ENCODE measurements at regions not wholly inside any gene's neighbourhood (a gene's known extent, or its start where the extent isn't known, plus 50 kb on each side); places are given as distances from the start of the nearest gene placed in this dataset.
"Not testable (repeated sequence)": the region's sequence is repeated elsewhere in the genome, so short reads cannot be mapped to it uniquely, and the experiment has no call there.

- no CpG with 5 or more reads among the region's 4 CpGs for WGBS, 2 donors (ENCODE audit: extremely low coverage in 2 of 2, insufficient read length in 2 of 2, insufficient replicate concordance in 1 of 2)
- Histone ChIP-seq H3K27me3 (ENCODE audit: control insufficient read depth in 3 of 3, insufficient read depth in 3 of 3, low read depth in 1 of 3, low read length in 3 of 3) (no peaks in the 10 kb centered on the region), H2BK12ac (ENCODE audit: low read length) (no peak overlapping the region), H2BK15ac (ENCODE audit: low read length) (no peak overlapping the region), H3K36me3 (replicated peaks in 1 of 2; ENCODE audit: control insufficient read depth in 2 of 2, insufficient read depth in 2 of 2, low read length in 2 of 2) (no peaks in the 10 kb centered on the region), H3K4me1 (ENCODE audit: control insufficient read depth in 2 of 2, insufficient read depth in 1 of 2, low read depth in 1 of 2, low read length in 2 of 2) (no peaks in the 10 kb centered on the region), H4K91ac (ENCODE audit: low read depth, low read length, poor library complexity) (no peak overlapping the region), H2AFZ (ENCODE audit: low read length) (no peak overlapping the region), H3K23ac (ENCODE audit: low read depth, low read length, poor library complexity) (no peak overlapping the region), H3K4me2 (ENCODE audit: insufficient read depth, low read length, poor library complexity, severe bottlenecking) (no peak overlapping the region), H3K9ac (ENCODE audit: low read depth, low read length, poor library complexity) (no peak overlapping the region), H3K9me3 (replicated peaks in 1 of 2; ENCODE audit: control insufficient read depth in 2 of 2, insufficient read depth in 1 of 2, low read depth in 1 of 2, low read length in 2 of 2) (no peaks in the 10 kb centered on the region), H3K79me1 (ENCODE audit: low read depth, low read length) (no peaks in the 10 kb centered on the region), H2AK5ac (ENCODE audit: low read depth, low read length) (no peak overlapping the region), H2BK120ac (ENCODE audit: low read depth, low read length) (no peak overlapping the region), H3K4me3 (ENCODE audit: low read length in 2 of 2) (no peak overlapping the region), H3K18ac (ENCODE audit: low read length) (no peak overlapping the region), H2BK5ac (ENCODE audit: low read length) (no peak overlapping the region), H3K27ac (replicated peaks; ENCODE audit: low read length) (no peak overlapping the region), H3K4ac (ENCODE audit: low read length) (no peak overlapping the region), H4K8ac (ENCODE audit: low read depth, low read length) (no peak overlapping the region), H3K14ac (ENCODE audit: low read length) (no peak overlapping the region)
- no peak for DNase-seq (ENCODE audit: low spot score)
Observed at GRCh38 chr11:81792416-81792815, 941.2 kb downstream of the FAM181B start.

- H2BK15ac ChIP-seq (ENCODE audit: low read length) = no peak overlapping the region
- H3K27me3 ChIP-seq (ENCODE audit: control insufficient read depth in 3 of 3, insufficient read depth in 3 of 3, low read depth in 1 of 3, low read length in 3 of 3) = no peaks in the 10 kb centered on the region
- no peak overlapping the region for H3K4me2 ChIP-seq (ENCODE audit: insufficient read depth, low read length, poor library complexity, severe bottlenecking)
- WGBS, 2 donors (ENCODE audit: extremely low coverage in 2 of 2, insufficient read length in 2 of 2, insufficient replicate concordance in 1 of 2) = no CpG with 5 or more reads among the region's 1 CpG
- no peak overlapping the region for H3K23ac ChIP-seq (ENCODE audit: low read depth, low read length, poor library complexity)
- H3K27ac ChIP-seq (replicated peaks; ENCODE audit: low read length) = no peak overlapping the region
- no peak for DNase-seq (ENCODE audit: low spot score)
- H3K14ac ChIP-seq (ENCODE audit: low read length) = no peak overlapping the region
- H3K4ac ChIP-seq (ENCODE audit: low read length) = no peak overlapping the region
- H2AFZ ChIP-seq (ENCODE audit: low read length) = no peak overlapping the region
- H3K18ac ChIP-seq (ENCODE audit: low read length) = no peak overlapping the region
- no peak overlapping the region for H3K9ac ChIP-seq (ENCODE audit: low read depth, low read length, poor library complexity)
- no peak overlapping the region for H4K91ac ChIP-seq (ENCODE audit: low read depth, low read length, poor library complexity)
- no peaks in the 10 kb centered on the region for H3K9me3 ChIP-seq (replicated peaks in 1 of 2; ENCODE audit: control insufficient read depth in 2 of 2, insufficient read depth in 1 of 2, low read depth in 1 of 2, low read length in 2 of 2)
- H2BK120ac ChIP-seq (ENCODE audit: low read depth, low read length) = no peak overlapping the region
- H2BK12ac ChIP-seq (ENCODE audit: low read length) = no peak overlapping the region
- no peaks in the 10 kb centered on the region for H3K4me1 ChIP-seq (ENCODE audit: control insufficient read depth in 2 of 2, insufficient read depth in 1 of 2, low read depth in 1 of 2, low read length in 2 of 2)
- H3K4me3 ChIP-seq (ENCODE audit: low read length in 2 of 2) = no peak overlapping the region
- H2BK5ac ChIP-seq (ENCODE audit: low read length) = no peak overlapping the region
- H2AK5ac ChIP-seq (ENCODE audit: low read depth, low read length) = no peak overlapping the region
- H3K79me1 ChIP-seq (ENCODE audit: low read depth, low read length) = no peaks in the 10 kb centered on the region
- no peak overlapping the region for H4K8ac ChIP-seq (ENCODE audit: low read depth, low read length)
- H3K36me3 ChIP-seq (replicated peaks in 1 of 2; ENCODE audit: control insufficient read depth in 2 of 2, insufficient read depth in 2 of 2, low read length in 2 of 2) = no peaks in the 10 kb centered on the region
Observed at GRCh38 chr11:81787584-81788049, 946.0 kb downstream of the FAM181B start.

GRCh38 chr11:81772166-81772565 is 961.5 kb downstream of the FAM181B start:
- no peak overlapping the region for H2AK5ac ChIP-seq (ENCODE audit: low read depth, low read length)
- H4K91ac ChIP-seq (ENCODE audit: low read depth, low read length, poor library complexity) = no peak overlapping the region
- H2AFZ ChIP-seq (ENCODE audit: low read length) = no peak overlapping the region
- H3K9ac ChIP-seq (ENCODE audit: low read depth, low read length, poor library complexity) = no peak overlapping the region
- H3K27me3 ChIP-seq (ENCODE audit: control insufficient read depth in 3 of 3, insufficient read depth in 3 of 3, low read depth in 1 of 3, low read length in 3 of 3) = no peaks in the 10 kb centered on the region
- no peak overlapping the region for H3K23ac ChIP-seq (ENCODE audit: low read depth, low read length, poor library complexity)
- H3K9me3 ChIP-seq (replicated peaks in 1 of 2; ENCODE audit: control insufficient read depth in 2 of 2, insufficient read depth in 1 of 2, low read depth in 1 of 2, low read length in 2 of 2) = no peaks in the 10 kb centered on the region
- H3K4me3 ChIP-seq (ENCODE audit: low read length in 2 of 2) = no peak overlapping the region
- no CpG with 5 or more reads among the region's 3 CpGs for WGBS, 2 donors (ENCODE audit: extremely low coverage in 2 of 2, insufficient read length in 2 of 2, insufficient replicate concordance in 1 of 2)
- H2BK120ac ChIP-seq (ENCODE audit: low read depth, low read length) = no peak overlapping the region
- no peaks in the 10 kb centered on the region for H3K36me3 ChIP-seq (replicated peaks in 1 of 2; ENCODE audit: control insufficient read depth in 2 of 2, insufficient read depth in 2 of 2, low read length in 2 of 2)
- no peak overlapping the region for H2BK5ac ChIP-seq (ENCODE audit: low read length)
- H3K18ac ChIP-seq (ENCODE audit: low read length) = no peak overlapping the region
- H3K4me1 ChIP-seq (ENCODE audit: control insufficient read depth in 2 of 2, insufficient read depth in 1 of 2, low read depth in 1 of 2, low read length in 2 of 2) = peaks cover 0 to 2% of the 10 kb centered on the region in 2 donors
- H3K4ac ChIP-seq (ENCODE audit: low read length) = no peak overlapping the region
- peak; percentile 9 for DNase-seq (ENCODE audit: low spot score)
- no peak overlapping the region for H3K27ac ChIP-seq (replicated peaks; ENCODE audit: low read length)
- H3K4me2 ChIP-seq (ENCODE audit: insufficient read depth, low read length, poor library complexity, severe bottlenecking) = no peak overlapping the region
- no peak overlapping the region for H4K8ac ChIP-seq (ENCODE audit: low read depth, low read length)
- H2BK12ac ChIP-seq (ENCODE audit: low read length) = no peak overlapping the region
- no peaks in the 10 kb centered on the region for H3K79me1 ChIP-seq (ENCODE audit: low read depth, low read length)
- no peak overlapping the region for H2BK15ac ChIP-seq (ENCODE audit: low read length)
- no peak overlapping the region for H3K14ac ChIP-seq (ENCODE audit: low read length)

GRCh38 chr11:81769906-81770305 is 963.8 kb downstream of the FAM181B start:
- not testable (repeated sequence) for H2BK5ac ChIP-seq (ENCODE audit: low read length); H2BK120ac ChIP-seq (ENCODE audit: low read depth, low read length); H2AFZ ChIP-seq (ENCODE audit: low read length); H3K14ac ChIP-seq (ENCODE audit: low read length); H3K9ac ChIP-seq (ENCODE audit: low read depth, low read length, poor library complexity); H3K4me1 ChIP-seq (ENCODE audit: control insufficient read depth in 2 of 2, insufficient read depth in 1 of 2, low read depth in 1 of 2, low read length in 2 of 2); H3K27ac ChIP-seq (replicated peaks; ENCODE audit: low read length); DNase-seq (ENCODE audit: low spot score); H2BK12ac ChIP-seq (ENCODE audit: low read length); H3K4me2 ChIP-seq (ENCODE audit: insufficient read depth, low read length, poor library complexity, severe bottlenecking); H2AK5ac ChIP-seq (ENCODE audit: low read depth, low read length); H3K4ac ChIP-seq (ENCODE audit: low read length); H2BK15ac ChIP-seq (ENCODE audit: low read length); H4K8ac ChIP-seq (ENCODE audit: low read depth, low read length); H3K4me3 ChIP-seq (ENCODE audit: low read length in 2 of 2); H3K36me3 ChIP-seq (replicated peaks in 1 of 2; ENCODE audit: control insufficient read depth in 2 of 2, insufficient read depth in 2 of 2, low read length in 2 of 2); H3K79me1 ChIP-seq (ENCODE audit: low read depth, low read length); H3K27me3 ChIP-seq (ENCODE audit: control insufficient read depth in 3 of 3, insufficient read depth in 3 of 3, low read depth in 1 of 3, low read length in 3 of 3); H3K18ac ChIP-seq (ENCODE audit: low read length); H3K23ac ChIP-seq (ENCODE audit: low read depth, low read length, poor library complexity); H4K91ac ChIP-seq (ENCODE audit: low read depth, low read length, poor library complexity); H3K9me3 ChIP-seq (replicated peaks in 1 of 2; ENCODE audit: control insufficient read depth in 2 of 2, insufficient read depth in 1 of 2, low read depth in 1 of 2, low read length in 2 of 2)
- WGBS, 2 donors (ENCODE audit: extremely low coverage in 2 of 2, insufficient read length in 2 of 2, insufficient replicate concordance in 1 of 2) = no CpG with 5 or more reads among the region's 5 CpGs
